Daoy (cell line): ENCODE measurements at regions not wholly inside any gene's neighbourhood (a gene's known extent, or its start where the extent isn't known, plus 50 kb on each side); places are given as distances from the start of the nearest gene placed in this dataset.
"Not testable (repeated sequence)": the region's sequence is repeated elsewhere in the genome, so short reads cannot be mapped to it uniquely, and the experiment has no call there.

ENCODE experiments used
- DNase-seq: peaks from one replicate; pipeline ENCODE4 v3.0.0-alpha.2; 2015; ENCODE audit warnings: low read depth

GRCh38 chr9:36461323-36461722 lies 61.3 kb upstream of the RNF38 start:
- DNase-seq, result no peak

- DNase-seq, result not testable (repeated sequence)
Observed at GRCh38 chr9:36458430-36458915, 58.4 kb upstream of the RNF38 start.

- no peak for DNase-seq
Observed at GRCh38 chr9:36457836-36458429, 57.9 kb upstream of the RNF38 start.

GRCh38 chr9:36456480-36457065 lies 56.5 kb upstream of the RNF38 start:
- DNase-seq, result no peak

GRCh38 chr9:36451949-36452348 lies 51.9 kb upstream of the RNF38 start:
- no peak for DNase-seq

GRCh38 chr9:36450110-36450732 lies 50.2 kb upstream of the RNF38 start:
- peak; percentile 40 for DNase-seq
